Stimulated activated CD4-positive, alpha-beta T cell treated with anti-CD3 and anti-CD28 coated beads, TNF-alpha, amount 100 ng/mL, for 24 hours (primary cell): ENCODE measurements at regions not wholly inside any gene's neighbourhood (a gene's known extent, or its start where the extent isn't known, plus 50 kb on each side); places are given as distances from the start of the nearest gene placed in this dataset.
A peak's percentile ranks its signal among the peaks of the same experiment; 100 is the strongest.

Experiments used
- DNase-seq, 3 experiments: peaks; one replicate each; pipeline ENCODE4 v3.0.0-alpha.2; 2020; ENCODE audit warnings: low read depth in 3 of 3

- DNase-seq: no peak
Measured at GRCh38 chr2:106572541-106573450, 85.6 kb downstream of the CD8B2 start.

GRCh38 chr2:106573773-106574172 lies 86.6 kb downstream of the CD8B2 start:
- DNase-seq: no peak

DNA sequence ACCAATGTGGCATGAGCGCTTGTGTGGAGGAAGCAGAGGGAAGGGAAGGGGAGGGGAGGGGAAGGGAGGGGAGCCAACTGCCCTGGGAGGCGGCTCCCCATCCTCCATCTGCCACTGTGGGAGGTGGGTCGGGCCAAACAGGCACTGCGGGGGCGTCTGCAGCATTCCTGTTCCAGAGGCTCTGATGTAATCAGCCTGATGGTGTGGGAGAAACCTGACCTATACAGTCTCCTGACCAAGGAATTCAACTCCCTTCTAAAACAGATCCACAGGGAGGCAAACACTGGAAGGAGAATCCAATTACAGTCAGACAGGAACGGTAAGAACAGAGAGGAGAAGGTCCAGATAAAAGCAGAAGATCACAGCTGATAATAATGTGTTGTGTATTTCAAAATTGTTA lies 88.8 kb downstream of the CD8B2 start:
- DNase-seq: no peak

DNA sequence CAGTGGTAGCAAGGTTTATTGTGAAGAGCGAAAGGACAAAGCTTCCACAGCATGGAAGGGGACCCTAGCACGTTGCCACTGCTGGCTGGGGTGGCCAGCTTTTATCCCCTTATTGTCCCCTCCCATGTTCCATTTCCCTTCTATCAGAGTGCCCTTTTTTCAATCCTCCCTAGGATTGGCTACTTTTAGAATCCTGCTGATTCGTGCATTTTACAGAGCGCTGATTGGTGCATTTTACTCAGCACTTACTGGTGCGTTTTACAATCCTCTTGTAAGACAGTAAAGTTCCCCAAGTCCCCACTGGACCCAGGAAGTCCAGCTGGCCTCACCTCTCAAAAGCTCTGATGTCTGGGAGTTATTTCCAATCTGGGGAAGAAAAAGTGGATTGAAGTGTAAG lies 90.1 kb downstream of the CD8B2 start:
- DNase-seq: no peak

GRCh38 chr2:106579750-106580197 lies 92.6 kb downstream of the CD8B2 start:
- DNase-seq: no peak

DNA sequence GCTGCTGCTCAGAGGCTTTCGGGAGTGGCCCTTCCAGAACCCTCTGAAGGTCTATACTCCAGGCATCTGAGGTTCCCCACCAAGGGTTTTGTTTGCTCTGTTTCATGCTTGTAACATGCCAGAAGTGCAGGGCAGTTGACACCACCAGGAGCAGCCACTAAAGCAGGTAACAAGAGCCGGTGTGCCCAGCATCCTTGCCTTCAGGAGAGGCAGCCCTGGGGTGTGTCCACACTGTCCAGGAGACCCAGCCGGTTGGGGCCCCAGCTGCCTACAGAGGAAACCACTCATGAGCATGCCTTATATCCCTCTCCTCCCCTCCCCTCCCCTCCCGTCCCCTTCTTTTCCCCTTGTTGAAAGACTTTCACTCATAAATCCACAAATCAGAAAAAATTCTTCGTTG lies 93.1 kb downstream of the CD8B2 start:
- DNase-seq: no peak

- DNase-seq: no peak
Measured at GRCh38 chr2:106581328-106581727, 94.2 kb downstream of the CD8B2 start.

DNA sequence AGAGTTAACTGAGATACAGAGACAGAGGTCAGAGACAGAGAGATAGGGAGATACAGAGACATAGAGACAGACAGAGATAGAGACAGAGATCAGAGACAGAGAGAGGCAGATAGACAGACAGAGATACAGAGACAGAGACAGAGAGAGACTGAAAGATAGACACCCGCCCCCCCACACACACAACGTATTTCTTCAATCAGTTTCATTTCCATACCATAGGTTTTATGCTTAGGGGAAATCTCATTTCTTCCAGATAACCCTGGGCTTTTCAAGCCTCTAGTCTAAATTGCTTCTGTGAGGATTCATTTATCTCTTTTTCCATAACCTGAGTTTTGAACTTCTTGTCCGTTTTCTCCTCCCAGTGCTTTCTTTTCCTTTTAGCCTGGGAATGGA lies 94.6 kb downstream of the CD8B2 start:
- no peak for DNase-seq

DNA sequence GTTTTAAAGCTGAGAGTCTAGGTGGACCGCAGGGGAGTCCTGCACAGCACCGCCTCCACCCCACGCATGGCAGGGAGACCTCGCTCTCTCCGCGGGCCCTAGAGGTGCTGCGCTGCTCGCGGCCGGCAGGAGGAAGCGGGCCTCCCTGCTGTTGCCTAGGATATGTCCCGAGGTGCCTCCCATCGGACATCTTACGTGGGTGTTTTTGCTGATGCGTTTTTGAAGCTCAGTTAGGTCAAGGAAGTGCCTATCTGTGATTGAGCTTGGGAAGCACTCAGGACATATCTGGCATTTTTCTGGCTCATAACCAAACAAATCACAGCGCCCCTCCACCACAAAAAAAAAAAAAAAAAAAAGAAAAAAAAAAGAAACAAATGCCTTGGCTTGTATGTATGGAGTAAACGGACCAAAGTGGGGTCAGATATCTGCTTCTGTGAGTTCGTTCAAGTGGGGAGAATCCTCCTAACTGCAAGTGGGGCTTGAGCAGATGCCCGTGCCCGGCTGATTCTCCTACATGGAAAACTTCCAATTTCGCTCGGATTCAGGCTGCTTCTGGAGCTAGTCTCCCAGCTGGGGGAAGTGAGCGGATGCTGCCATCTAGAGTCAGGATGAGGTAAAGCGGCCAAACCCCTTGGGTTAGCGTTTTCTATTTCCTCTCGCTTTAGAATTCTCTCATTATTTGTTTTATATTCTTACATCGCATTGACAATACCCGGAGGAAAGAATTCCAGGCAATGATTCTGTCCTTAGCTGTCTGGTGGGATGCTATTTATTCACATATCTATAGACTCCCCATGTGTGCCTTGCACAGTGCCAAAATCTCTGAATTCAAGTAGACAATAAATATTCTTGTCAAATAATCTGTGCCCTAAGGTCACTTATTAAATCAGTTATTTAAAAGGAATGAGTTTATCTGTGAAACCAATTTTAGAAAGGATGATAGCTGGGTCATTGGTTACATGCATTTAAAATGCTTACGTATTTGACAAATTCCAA lies 95.3 kb downstream of the CD8B2 start:
- DNase-seq: peak; percentile 28 to 56 (median 38)

GRCh38 chr2:106584304-106584954 lies 97.3 kb downstream of the CD8B2 start:
- no peak for DNase-seq

- DNase-seq: no peak
Measured at GRCh38 chr2:106596844-106597243, 109.7 kb downstream of the CD8B2 start.

DNA sequence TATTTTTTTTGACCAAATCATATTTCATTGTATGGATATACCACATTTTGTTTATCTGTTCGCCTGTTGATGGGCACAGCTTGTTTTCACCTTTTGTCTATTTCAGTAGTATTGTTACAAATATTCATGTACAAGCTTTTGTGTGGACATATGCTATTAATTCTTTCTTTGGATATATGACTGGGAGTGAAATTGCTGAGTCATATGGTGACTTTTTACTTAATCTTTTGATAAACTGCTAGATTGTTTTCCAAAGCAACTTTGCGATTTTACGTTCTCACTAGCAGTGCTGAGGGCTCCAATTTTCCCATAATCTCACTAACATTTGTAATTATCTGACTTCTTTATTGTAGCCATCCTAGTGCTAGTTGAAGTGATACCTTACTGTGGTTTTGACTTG lies 112.4 kb downstream of the CD8B2 start:
- DNase-seq: no peak

DNA sequence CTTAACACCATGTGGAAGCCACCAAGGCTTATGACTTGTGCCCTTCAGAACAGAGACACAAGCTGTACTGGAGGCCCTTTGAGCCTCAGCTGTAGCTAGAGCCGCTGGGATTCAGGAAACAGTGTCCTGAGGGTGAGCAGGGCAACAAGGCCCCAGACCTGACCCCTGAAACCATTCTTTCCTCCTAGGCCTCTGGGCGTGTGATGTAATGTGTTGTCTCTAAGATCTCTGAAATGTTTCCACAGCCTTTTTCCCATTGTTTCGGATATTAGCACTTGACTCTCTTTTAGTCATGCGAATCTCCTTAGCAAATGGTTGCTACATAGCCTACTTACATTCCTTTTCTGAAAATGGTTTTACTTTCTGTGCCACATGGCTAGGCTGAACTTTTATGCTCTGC lies 114.9 kb downstream of the CD8B2 start:
- DNase-seq: no peak

DNA sequence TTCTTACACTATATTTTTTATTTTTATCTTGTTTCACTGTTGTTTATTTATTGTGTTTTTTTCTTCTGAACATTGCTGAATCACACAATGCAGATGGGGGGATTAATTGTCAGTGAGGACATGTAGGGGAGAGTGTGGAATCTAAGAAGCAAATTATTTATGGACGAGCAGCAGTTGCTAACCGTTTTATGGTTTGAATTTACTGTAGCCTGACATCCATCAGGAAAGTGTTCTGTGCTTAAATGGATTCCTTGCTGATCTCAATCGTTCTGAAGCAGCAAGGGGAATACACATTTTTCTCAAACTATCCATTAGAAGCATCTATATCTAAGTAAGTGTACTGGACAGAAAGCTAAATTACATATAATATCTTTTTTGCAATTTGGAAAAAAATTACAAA lies 119.5 kb downstream of the CD8B2 start:
- DNase-seq: no peak

DNA sequence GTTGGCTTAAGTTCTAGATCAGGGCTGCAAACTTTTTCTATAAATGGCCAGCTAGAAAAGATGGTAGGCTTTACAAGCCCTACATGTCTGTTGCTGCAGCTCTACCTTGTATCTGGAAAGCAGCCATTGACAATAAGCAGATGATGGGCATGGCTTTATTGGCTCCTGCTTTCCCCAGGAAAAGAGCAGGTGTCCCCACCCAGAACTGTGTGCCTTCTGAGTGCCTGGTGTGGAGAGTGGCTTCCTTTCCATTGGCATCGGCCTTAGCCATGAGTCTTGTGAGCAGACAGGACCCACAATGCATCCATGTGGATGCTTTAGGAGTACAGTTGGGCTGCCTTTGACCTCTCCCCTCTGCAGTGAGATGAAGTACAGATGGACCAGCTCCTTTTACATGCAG lies 120.2 kb downstream of the CD8B2 start:
- DNase-seq: no peak

- DNase-seq: no peak
Measured at GRCh38 chr2:106609780-106610179, 122.6 kb downstream of the CD8B2 start.

DNA sequence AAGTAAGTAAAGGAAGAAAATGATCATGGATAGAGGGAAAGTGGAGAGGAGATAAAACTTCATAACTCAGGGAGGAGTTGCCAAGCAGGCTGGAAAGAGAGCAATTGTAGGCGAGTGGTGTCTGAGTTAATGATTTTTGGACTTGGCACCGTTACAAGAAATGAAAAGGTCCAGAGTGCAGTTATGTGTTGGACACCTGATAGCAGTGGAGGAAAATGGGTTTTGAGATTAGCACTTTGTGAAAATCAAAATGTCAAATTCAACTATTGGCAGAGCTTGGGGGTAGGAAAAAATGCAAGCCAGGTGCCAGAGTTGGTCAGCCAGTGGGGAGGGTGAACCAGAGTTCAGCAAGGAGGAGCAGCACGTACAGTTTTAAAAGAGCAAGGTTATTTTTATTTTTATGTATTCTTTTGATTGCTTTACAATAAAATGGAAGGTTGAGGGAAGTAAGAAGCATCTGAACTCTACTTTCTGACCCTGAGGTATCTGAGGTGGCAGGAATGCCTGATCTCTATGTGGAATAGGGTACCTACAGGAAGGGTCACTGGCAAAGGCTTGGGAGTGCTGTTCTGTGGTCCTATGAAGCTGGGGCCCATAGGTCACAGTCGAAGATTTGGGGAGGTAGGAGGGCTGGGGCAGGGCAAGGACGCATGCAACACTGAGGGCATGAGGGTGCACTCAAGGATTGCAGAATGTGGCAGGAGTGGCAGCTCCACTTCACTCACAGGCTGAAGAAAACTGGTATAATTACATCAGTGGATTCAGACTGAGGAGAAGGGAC lies 127.5 kb downstream of the CD8B2 start:
- no peak for DNase-seq

DNA sequence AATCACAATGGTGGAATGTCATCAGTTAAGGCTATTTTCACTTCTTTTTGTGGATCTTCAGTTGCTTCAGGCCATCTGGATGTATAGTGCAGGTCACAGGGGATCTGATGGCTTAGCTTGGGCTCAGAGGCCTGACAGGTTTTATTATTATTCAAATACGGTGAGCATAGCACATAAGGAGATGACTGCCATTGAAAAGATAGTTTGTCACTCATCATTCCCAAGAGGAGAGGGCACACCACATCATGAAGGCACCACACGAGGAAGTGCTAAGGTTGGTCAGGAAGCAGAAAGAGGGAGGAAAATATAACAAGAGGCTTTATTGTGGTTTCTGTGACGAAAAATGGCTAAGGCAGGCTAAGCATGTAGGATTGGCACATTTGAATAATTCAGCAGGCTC lies 131.4 kb downstream of the CD8B2 start:
- DNase-seq: no peak

DNA sequence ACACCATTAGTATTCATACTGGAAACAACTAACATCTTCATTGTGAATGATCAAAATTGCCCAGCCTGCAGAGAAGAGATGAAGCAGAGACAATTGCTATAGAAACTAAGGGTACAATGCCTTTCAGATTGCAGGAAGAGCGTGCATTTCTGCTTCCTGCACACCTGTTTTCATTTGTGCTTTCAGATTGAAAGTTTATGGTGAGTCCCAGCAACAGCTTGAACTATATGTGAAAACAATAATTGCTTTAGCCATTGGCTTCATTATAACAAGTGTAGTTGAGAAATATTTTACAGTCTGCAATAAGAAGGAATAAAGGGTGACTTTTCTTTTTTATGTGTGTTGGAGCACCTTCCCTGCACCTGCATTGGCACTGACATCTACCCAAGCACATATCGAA lies 136.3 kb downstream of the CD8B2 start:
- no peak for DNase-seq

GRCh38 chr2:106624787-106625380 lies 137.7 kb downstream of the CD8B2 start:
- DNase-seq: no peak

DNA sequence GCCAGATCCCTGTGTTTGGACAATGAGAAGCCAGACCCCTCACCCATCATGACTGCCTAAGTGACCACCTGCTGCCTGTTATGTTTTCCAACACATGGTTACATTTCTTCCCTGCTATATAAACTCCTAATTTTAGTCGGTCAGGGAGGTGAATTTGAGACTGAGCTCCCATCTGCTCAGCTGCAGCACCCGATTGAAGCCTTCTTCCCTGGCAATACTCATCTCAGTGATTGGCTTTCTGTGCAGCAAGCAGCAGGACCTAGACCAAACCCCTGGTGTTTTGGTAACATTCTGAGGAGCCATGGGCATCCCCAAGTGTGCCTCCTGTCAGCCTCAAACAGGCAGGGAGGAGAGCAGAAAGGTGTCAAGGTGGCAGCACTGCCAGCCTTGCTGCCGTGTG lies 141.2 kb downstream of the CD8B2 start:
- no peak for DNase-seq
